Calu3 (cell line): ENCODE measurements at regions not wholly inside any gene's neighbourhood (a gene's known extent, or its start where the extent isn't known, plus 50 kb on each side); places are given as distances from the start of the nearest gene placed in this dataset.

ENCODE experiments used
- BruUV-seq: library from RNA; stranded (reverse); fragments of 400-500 nt; replicated peaks from 2 replicates; lab custom pipeline; 2021; lab: Mats Ljungman, UMichigan
- CTCF ChIA-PET: fragments of 300-600 bp; sonication (Branson Sonifier 250); formaldehyde crosslinking; loops from one replicate; lab custom pipeline; 2022; ENCODE audit warnings: antibody characterized with exemption; lab: Charles Lee
- DNase-seq: peaks from one replicate; pipeline ENCODE4 v3.0.0; 2022
- H3K27ac Mint-ChIP-seq: one replicate; pipeline ENCODE4 v1.8.0; 2022; ENCODE audit warnings: mixed read lengths; ENCODE audit not compliant: unreplicated experiment
- H3K27me3 Mint-ChIP-seq: one replicate; pipeline ENCODE4 v1.8.0; 2022; ENCODE audit warnings: mixed read lengths; ENCODE audit not compliant: unreplicated experiment
- H3K36me3 Mint-ChIP-seq: one replicate; pipeline ENCODE4 v1.8.0; 2022; ENCODE audit warnings: mild to moderate bottlenecking, moderate library complexity, mixed read lengths; ENCODE audit not compliant: insufficient read depth, unreplicated experiment
- H3K4me1 Mint-ChIP-seq: one replicate; pipeline ENCODE4 v1.8.0; 2022; ENCODE audit warnings: mild to moderate bottlenecking, low read depth, mixed read lengths; ENCODE audit not compliant: unreplicated experiment
- H3K4me3 Mint-ChIP-seq: one replicate; pipeline ENCODE4 v1.8.0; 2022; ENCODE audit warnings: mild to moderate bottlenecking, low read depth, moderate library complexity, mixed read lengths; ENCODE audit not compliant: unreplicated experiment
- H3K9me3 Mint-ChIP-seq: one replicate; pipeline ENCODE4 v1.8.0; 2022; ENCODE audit warnings: low read depth, mixed read lengths; ENCODE audit not compliant: unreplicated experiment
- CTCF ChIP-seq: fragments of 200-600 bp; IDR thresholded peaks from one replicate; pipeline ENCODE4 v1.8.0; 2022; ENCODE audit warnings: antibody characterized with exemption; ENCODE audit not compliant: unreplicated experiment
- intact Hi-C: fragments of 100-400 bp; cut with micrococcal nuclease; formaldehyde crosslinking; loops from one replicate; pipeline ENCODE4 v1.10.0; 2022; ENCODE audit not compliant: unreplicated experiment

- Mint-ChIP-seq H3K4me3 (no peak overlapping the region), H3K9me3 (no peaks in the 10 kb centered on the region), H3K27ac (no peak overlapping the region), H3K27me3 (no peaks in the 10 kb centered on the region), H3K36me3 (no peaks in the 10 kb centered on the region), H3K4me1 (no peaks in the 10 kb centered on the region)
- intact Hi-C loops = no loop called here
- TF ChIP-seq CTCF = no peak
- no TSS peak for BruUV-seq
- no peak for DNase-seq
- CTCF ChIA-PET = no interaction called here
These were observed 225.7 kb downstream of the DPH6 start for GRCh38 chr15:35320158-35320780.

GRCh38 chr15:35319354-35319753 lies 226.6 kb downstream of the DPH6 start:
- no peaks in the 10 kb centered on the region for H3K9me3 Mint-ChIP-seq
- CTCF ChIA-PET = no interaction called here
- no TSS peak for BruUV-seq
- TF ChIP-seq CTCF = no peak
- no peaks in the 10 kb centered on the region for H3K4me1 Mint-ChIP-seq
- no peaks in the 10 kb centered on the region for H3K27me3 Mint-ChIP-seq
- no peak for DNase-seq
- H3K27ac Mint-ChIP-seq = no peak overlapping the region
- H3K36me3 Mint-ChIP-seq = no peaks in the 10 kb centered on the region
- no peak overlapping the region for H3K4me3 Mint-ChIP-seq
- intact Hi-C loops = no loop called here

DNA sequence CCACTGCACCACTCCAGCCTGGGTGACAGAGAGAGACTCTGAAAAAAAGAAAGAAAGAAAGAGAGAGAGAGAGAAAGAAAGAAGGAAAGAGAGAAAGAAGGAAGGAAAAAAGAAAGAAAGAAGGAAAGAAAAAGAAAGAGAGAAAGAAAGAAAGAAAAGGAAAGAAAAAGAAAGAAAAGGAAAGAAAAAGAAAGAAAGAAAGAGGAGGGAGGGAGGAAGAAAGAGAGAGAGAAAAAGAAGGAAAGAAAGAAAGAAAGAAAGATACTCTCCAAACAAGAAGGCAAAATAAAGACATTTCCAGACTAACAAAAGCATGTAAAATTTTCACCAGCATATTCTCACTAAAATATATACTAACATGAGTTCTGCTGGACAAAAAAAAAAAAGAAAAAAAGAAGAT lies 228.7 kb downstream of the DPH6 start:
- BruUV-seq = no TSS peak
- no peak for DNase-seq
- Mint-ChIP-seq H3K4me1 (no peaks in the 10 kb centered on the region), H3K36me3 (no peaks in the 10 kb centered on the region), H3K9me3 (no peaks in the 10 kb centered on the region), H3K27me3 (no peaks in the 10 kb centered on the region), H3K27ac (no peak overlapping the region), H3K4me3 (no peak overlapping the region)
- CTCF ChIA-PET = no interaction called here
- intact Hi-C loops = no loop called here
- TF ChIP-seq CTCF = no peak

DNA sequence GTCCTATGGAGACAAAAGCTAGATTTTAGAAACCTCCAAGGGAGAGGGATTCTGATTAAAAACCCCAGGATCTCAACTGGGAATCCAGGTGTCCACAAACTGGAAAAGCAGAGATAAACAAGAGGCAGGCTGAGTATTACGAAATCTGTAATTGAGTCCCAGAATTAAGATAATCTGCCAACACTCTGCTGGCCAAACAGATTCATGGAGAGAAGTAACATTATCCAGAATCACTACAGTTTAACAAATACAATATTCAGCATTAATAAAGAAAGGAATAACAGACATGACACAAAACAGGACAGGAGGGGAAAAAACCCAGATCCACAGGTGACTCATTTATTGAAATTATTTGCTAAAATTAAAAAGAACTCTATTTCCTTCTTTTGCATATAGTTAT lies 227.2 kb upstream of the NANOGP8 start:
- no TSS peak for BruUV-seq

More for the DNA sequence above, 227.2 kb upstream of the NANOGP8 start:
- CTCF ChIA-PET = interaction anchor here (0.7 kb wide), 2 partner anchors 71 to 132 kb away, joined by 4 to 5 read pairs; no protein-coding TSS in a partner anchor
- H3K4me1 Mint-ChIP-seq = no peaks in the 10 kb centered on the region
- no peaks in the 10 kb centered on the region for H3K36me3 Mint-ChIP-seq
- H3K27ac Mint-ChIP-seq = no peak overlapping the region
- intact Hi-C loops = no loop called here
- no peak overlapping the region for H3K4me3 Mint-ChIP-seq
- DNase-seq = no peak
- no peaks in the 10 kb centered on the region for H3K27me3 Mint-ChIP-seq
- no peak for TF ChIP-seq CTCF
- H3K9me3 Mint-ChIP-seq = no peaks in the 10 kb centered on the region
